H9 (cell line): ENCODE measurements at regions not wholly inside any gene's neighbourhood (a gene's known extent, or its start where the extent isn't known, plus 50 kb on each side); places are given as distances from the start of the nearest gene placed in this dataset.

Experiments
- DNase-seq: peaks from one replicate; pipeline ENCODE4 v3.0.0-alpha.2; 2017
- H2AFZ ChIP-seq: one replicate; pipeline ENCODE4 v1.6.1; 2013; ENCODE audit warnings: mild to moderate bottlenecking, low read length, control low read depth, moderate library complexity
- H2AK5ac ChIP-seq: 2 replicates; pipeline ENCODE4 v1.6.1; 2013; ENCODE audit warnings: low read length, control low read depth, mixed read lengths; ENCODE audit not compliant: insufficient read length
- H2BK120ac ChIP-seq: one replicate; pipeline ENCODE4 v1.6.1; 2013; ENCODE audit warnings: low read depth, mild to moderate bottlenecking, low read length, control low read depth, inconsistent platforms; ENCODE audit not compliant: poor library complexity, severe bottlenecking
- H2BK12ac ChIP-seq: 2 replicates; pipeline ENCODE4 v1.6.1; 2013; ENCODE audit warnings: low read length, control low read depth, mixed read lengths, low read depth; ENCODE audit not compliant: insufficient read length
- H2BK15ac ChIP-seq: 2 replicates; pipeline ENCODE4 v1.6.1; 2013; ENCODE audit warnings: low read depth, low read length, control low read depth
- H2BK20ac ChIP-seq: one replicate; pipeline ENCODE4 v1.6.1; 2013; ENCODE audit warnings: low read depth, mild to moderate bottlenecking, low read length, control low read depth, inconsistent platforms; ENCODE audit not compliant: poor library complexity, severe bottlenecking
- H2BK5ac ChIP-seq: 2 replicates; pipeline ENCODE4 v1.6.1; 2013; ENCODE audit warnings: low read length, control low read depth, mixed read lengths; ENCODE audit not compliant: insufficient read length
- H3K14ac ChIP-seq: 2 replicates; pipeline ENCODE4 v1.6.1; 2013; ENCODE audit warnings: low read length, control low read depth; ENCODE audit not compliant: insufficient read depth
- H3K18ac ChIP-seq: 2 replicates; pipeline ENCODE4 v1.6.1; 2013; ENCODE audit warnings: low read depth, mild to moderate bottlenecking, mixed read lengths, low read length, control low read depth; ENCODE audit not compliant: insufficient read length
- H3K23ac ChIP-seq: 2 replicates; pipeline ENCODE4 v1.6.1; 2013; ENCODE audit warnings: low read length, control low read depth, mixed read lengths, low read depth; ENCODE audit not compliant: insufficient read length
- H3K23me2 ChIP-seq: 2 replicates; pipeline ENCODE4 v1.6.1; 2013; ENCODE audit warnings: low read depth, mild to moderate bottlenecking, mixed read lengths, low read length, control low read depth; ENCODE audit not compliant: insufficient read length, poor library complexity, severe bottlenecking
- H3K27ac ChIP-seq: 2 replicates; pipeline ENCODE4 v1.5.1; 2013; ENCODE audit warnings: low read length, control low read depth, mixed read lengths, low read depth; ENCODE audit not compliant: insufficient read length
- H3K27me3 ChIP-seq: 2 replicates; pipeline ENCODE4 v1.6.1; 2013; ENCODE audit warnings: low read length, control low read depth, inconsistent platforms; ENCODE audit not compliant: insufficient read depth
- H3K4ac ChIP-seq: 2 replicates; pipeline ENCODE4 v1.6.1; 2013; ENCODE audit warnings: low read depth, mild to moderate bottlenecking, control low read depth, inconsistent platforms, low read length, moderate library complexity
- H3K4me1 ChIP-seq: 2 replicates; pipeline ENCODE4 v1.6.1; 2013; ENCODE audit warnings: low read length, control low read depth, inconsistent platforms; ENCODE audit not compliant: insufficient read depth
- H3K4me2 ChIP-seq: 2 replicates; pipeline ENCODE4 v1.6.1; 2013; ENCODE audit warnings: low read length, control low read depth, mixed read lengths; ENCODE audit not compliant: insufficient read length, insufficient read depth
- H3K56ac ChIP-seq: 2 replicates; pipeline ENCODE4 v1.6.1; 2013; ENCODE audit warnings: low read depth, mild to moderate bottlenecking, mixed read lengths, low read length, control low read depth; ENCODE audit not compliant: insufficient read length
- H3K79me1 ChIP-seq: 2 replicates; pipeline ENCODE4 v1.6.1; 2013; ENCODE audit warnings: low read depth, mild to moderate bottlenecking, moderate library complexity, low read length, control low read depth, inconsistent platforms; ENCODE audit not compliant: insufficient read depth, poor library complexity, severe bottlenecking
- H3K79me2 ChIP-seq: 2 replicates; pipeline ENCODE4 v1.6.1; 2013; ENCODE audit warnings: low read length, control low read depth, inconsistent platforms; ENCODE audit not compliant: insufficient read depth
- H3K9ac ChIP-seq: 2 replicates; pipeline ENCODE4 v1.6.1; 2013; ENCODE audit warnings: low read length, control low read depth, mixed read lengths; ENCODE audit not compliant: insufficient read length; ENCODE audit errors: extremely low read depth
- H3K9me3 ChIP-seq: one replicate; pipeline ENCODE4 v1.6.1; 2013; ENCODE audit warnings: low read depth, low read length, inconsistent platforms; ENCODE audit not compliant: control insufficient read depth
- H3T11ph ChIP-seq: one replicate; pipeline ENCODE4 v1.6.1; 2013; ENCODE audit warnings: mild to moderate bottlenecking, low read length, control low read depth, inconsistent platforms
- H4K20me1 ChIP-seq: one replicate; pipeline ENCODE4 v1.6.1; 2013; ENCODE audit not compliant: control insufficient read depth, insufficient read length, insufficient read depth
- H4K5ac ChIP-seq: 2 replicates; pipeline ENCODE4 v1.6.1; 2013; ENCODE audit warnings: low read depth, mild to moderate bottlenecking, mixed read lengths, low read length, control low read depth; ENCODE audit not compliant: insufficient read length
- H4K8ac ChIP-seq: replicated peaks from 2 replicates; pipeline ENCODE4 v1.6.1; 2013; ENCODE audit warnings: low read length, control low read depth, mixed read lengths, low read depth; ENCODE audit not compliant: insufficient read length
- H4K91ac ChIP-seq: 2 replicates; pipeline ENCODE4 v1.6.1; 2013; ENCODE audit warnings: low read depth, mild to moderate bottlenecking, moderate library complexity, mixed read lengths, low read length, control low read depth; ENCODE audit not compliant: insufficient read length
- H3K27ac Mint-ChIP-seq, 3 experiments: 2 replicates in 2 of 3; 3 replicates in 1 of 3; pipeline ENCODE4 v1.8.0; 2020 to 2021; ENCODE audit warnings: mixed read lengths in 3 of 3, mild to moderate bottlenecking in 1 of 3, moderate library complexity in 1 of 3
- H3K27me3 Mint-ChIP-seq: 2 replicates; pipeline ENCODE4 v1.8.0; 2021; ENCODE audit warnings: low read depth, mild to moderate bottlenecking, moderate library complexity, mixed read lengths
- H3K36me3 Mint-ChIP-seq, 3 experiments: 2 replicates in 2 of 3; 3 replicates in 1 of 3; pipeline ENCODE4 v1.8.0; 2020 to 2021; ENCODE audit warnings: low read depth in 3 of 3, mixed read lengths in 3 of 3; ENCODE audit not compliant: insufficient read depth in 1 of 3
- H3K4me1 Mint-ChIP-seq, 2 experiments: 2 replicates each; pipeline ENCODE4 v1.8.0; 2020; ENCODE audit warnings: mixed read lengths in 2 of 2
- H3K4me3 Mint-ChIP-seq, 2 experiments: 2 replicates in 1 of 2; 3 replicates in 1 of 2; pipeline ENCODE4 v1.8.0; 2020 to 2021; ENCODE audit warnings: mild to moderate bottlenecking in 2 of 2, mixed read lengths in 2 of 2, moderate library complexity in 1 of 2
- H3K9me3 Mint-ChIP-seq, 2 experiments: 2 replicates in 1 of 2; 3 replicates in 1 of 2; pipeline ENCODE4 v1.8.0; 2020; ENCODE audit warnings: mild to moderate bottlenecking in 2 of 2, mixed read lengths in 2 of 2, moderate library complexity in 1 of 2
- WGBS: extraction: QIAGEN DNeasy Blood & Tissue Kit; methylation state at CpG from one replicate; pipeline ENCODE4 v1.1.7; 2013; ENCODE audit warnings: missing lambda C conversion rate, low lambda C conversion rate, mixed read lengths; ENCODE audit not compliant: insufficient read length; ENCODE audit errors: extremely low coverage; 5-methylcytosine and 5-hydroxymethylcytosine counted together
- TF ChIP-seq, protein P1 (sequence below): fragments of 200-600 bp; sonication (generic); conservative IDR thresholded peaks from 3 replicates; pipeline ENCODE4 v1.8.0; 2021; ENCODE audit warnings: antibody characterized with exemption, mild to moderate bottlenecking

DNA sequence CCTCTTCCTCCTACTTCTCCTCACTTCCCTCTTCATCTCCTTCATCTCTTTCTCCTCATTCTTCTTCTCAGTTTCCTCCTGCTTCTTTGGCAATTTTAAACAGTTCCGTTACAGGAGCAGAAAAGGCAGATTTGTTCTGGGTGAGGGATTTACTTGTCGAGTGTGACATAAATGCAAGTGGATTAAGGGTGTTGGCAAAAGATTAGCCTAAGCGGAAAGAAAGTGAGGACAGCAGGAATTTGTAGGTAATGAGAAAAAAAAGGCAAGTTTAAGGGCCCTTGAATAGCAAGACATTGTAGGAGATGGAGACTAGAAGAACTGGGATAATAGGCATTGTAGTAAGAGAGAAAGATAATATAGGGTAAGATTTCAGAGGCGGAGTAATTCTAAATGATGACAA lies 841.6 kb downstream of the RAPGEF2 start:
- no CpG with 5 or more reads among the region's 4 CpGs for WGBS
- Histone ChIP-seq H4K20me1 (no peaks in the 10 kb centered on the region), H3K18ac (no peak overlapping the region), H3T11ph (no peak overlapping the region), H3K79me2 (no peaks in the 10 kb centered on the region), H3K9ac (no peak overlapping the region), H3K9me3 (no peaks in the 10 kb centered on the region), H3K23me2 (no peaks in the 10 kb centered on the region), H4K91ac (no peak overlapping the region), H3K14ac (no peak overlapping the region), H3K79me1 (no peaks in the 10 kb centered on the region), H2BK5ac (no peak overlapping the region), H3K27ac (no peak overlapping the region), H3K56ac (no peak overlapping the region), H3K23ac (no peak overlapping the region), H2BK15ac (no peak overlapping the region), H2AFZ (no peak overlapping the region), H4K5ac (no peak overlapping the region), H3K4ac (no peak overlapping the region), H2AK5ac (no peak overlapping the region), H2BK120ac (no peak overlapping the region), H3K27me3 (no peaks in the 10 kb centered on the region), H2BK20ac (no peak overlapping the region), H3K4me1 (no peaks in the 10 kb centered on the region), H3K4me2 (no peak overlapping the region), H4K8ac (no peak overlapping the region), H2BK12ac (no peak overlapping the region)
- TF ChIP-seq, protein P1, sequence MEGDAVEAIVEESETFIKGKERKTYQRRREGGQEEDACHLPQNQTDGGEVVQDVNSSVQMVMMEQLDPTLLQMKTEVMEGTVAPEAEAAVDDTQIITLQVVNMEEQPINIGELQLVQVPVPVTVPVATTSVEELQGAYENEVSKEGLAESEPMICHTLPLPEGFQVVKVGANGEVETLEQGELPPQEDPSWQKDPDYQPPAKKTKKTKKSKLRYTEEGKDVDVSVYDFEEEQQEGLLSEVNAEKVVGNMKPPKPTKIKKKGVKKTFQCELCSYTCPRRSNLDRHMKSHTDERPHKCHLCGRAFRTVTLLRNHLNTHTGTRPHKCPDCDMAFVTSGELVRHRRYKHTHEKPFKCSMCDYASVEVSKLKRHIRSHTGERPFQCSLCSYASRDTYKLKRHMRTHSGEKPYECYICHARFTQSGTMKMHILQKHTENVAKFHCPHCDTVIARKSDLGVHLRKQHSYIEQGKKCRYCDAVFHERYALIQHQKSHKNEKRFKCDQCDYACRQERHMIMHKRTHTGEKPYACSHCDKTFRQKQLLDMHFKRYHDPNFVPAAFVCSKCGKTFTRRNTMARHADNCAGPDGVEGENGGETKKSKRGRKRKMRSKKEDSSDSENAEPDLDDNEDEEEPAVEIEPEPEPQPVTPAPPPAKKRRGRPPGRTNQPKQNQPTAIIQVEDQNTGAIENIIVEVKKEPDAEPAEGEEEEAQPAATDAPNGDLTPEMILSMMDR, result no peak
- Mint-ChIP-seq H3K27me3 (no peaks in the 10 kb centered on the region), H3K4me1 (peaks cover 9 to 10% of the 10 kb centered on the region in 2 experiments), H3K27ac (no peak overlapping the region), H3K4me3 (no peak overlapping the region), H3K9me3 (peaks cover 8 to 9% of the 10 kb centered on the region in 2 experiments), H3K36me3 (peaks cover 4% of the 10 kb centered on the region in 3 experiments; a peak in 4 of 7 replicates)
- DNase-seq, result no peak
